Hypothalamus (tissue), 51 donors: ENCODE measurements at regions not wholly inside any gene's neighbourhood (a gene's known extent, or its start where the extent isn't known, plus 50 kb on each side); places are given as distances from the start of the nearest gene placed in this dataset.

ENCODE experiments used
- DNase-seq, 51 donors: peaks; one replicate each; lab custom pipeline; 2025; lab: John Stamatoyannopoulos, UW

DNA sequence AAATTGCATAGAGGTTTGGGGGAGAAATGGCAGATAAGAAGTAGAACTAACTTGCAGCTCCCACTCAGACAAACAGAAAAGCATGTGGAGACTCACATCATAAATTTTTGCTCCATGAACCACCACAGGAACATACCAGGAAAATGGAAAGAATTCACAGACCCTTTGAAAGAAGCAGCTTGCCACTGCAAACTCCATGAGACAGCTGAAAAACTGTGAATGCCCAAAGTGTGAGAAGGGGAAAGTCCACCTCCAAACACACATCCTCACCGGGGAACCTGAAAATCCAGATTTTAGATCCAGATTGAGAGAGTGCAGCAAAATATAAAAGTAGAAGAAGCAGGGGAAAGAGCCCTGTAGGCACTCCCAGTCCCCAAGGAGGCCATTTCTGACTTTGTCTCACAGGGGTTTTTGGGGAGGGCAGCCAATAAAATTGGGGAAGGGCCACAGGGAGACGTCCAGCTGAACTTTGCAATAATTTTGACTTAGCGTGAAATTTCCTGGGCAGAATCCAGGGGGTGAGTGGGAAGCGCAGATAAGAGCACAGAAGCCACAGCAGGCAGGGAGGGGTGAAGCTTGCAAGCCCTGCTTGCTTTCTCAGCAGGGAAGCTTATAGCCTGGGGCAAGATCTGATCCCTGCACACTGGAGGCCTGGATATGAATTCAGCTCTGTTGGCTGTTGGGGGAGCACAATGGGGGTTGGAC, 183.4 kb upstream of the UBE2E2 start:
- DNase-seq = no peak

DNA sequence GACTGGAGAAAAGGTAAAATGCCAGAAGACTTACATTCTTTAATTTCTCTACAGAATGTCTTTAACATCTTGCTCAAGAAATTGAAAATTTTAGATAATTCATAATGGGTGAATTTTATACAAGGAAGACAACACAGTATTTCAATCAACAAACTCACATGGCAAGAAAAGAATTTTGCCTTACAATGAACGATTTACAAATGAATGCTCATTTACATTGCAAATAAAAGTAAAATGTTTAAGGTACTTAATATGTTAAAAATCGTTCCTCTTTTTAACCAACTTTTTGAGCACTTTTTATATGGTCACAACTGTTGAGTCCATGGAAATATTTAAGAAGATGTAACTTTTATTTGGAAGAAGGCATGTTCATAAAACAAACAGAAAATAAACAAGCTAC, 174.8 kb upstream of the UBE2E2 start:
- no peak for DNase-seq

DNA sequence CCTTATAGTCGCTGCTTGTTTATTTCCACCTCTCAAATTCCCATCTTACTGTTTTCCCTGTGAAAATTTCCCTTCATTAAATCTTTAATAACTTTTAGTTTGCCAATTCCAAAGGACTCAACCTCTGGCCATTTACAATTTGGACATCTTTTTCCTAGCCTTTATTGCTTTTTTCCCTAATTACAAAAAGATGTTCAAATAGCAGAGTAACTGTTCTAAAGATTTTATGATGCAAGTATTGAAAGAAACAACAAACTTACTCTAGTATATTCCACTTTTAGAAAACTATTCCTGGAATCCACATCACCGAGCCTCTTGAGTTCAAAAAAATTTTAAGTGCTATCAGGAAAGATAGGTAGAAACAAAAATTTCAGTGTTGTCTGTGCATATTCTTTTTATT, 174.1 kb upstream of the UBE2E2 start:
- no peak for DNase-seq

DNA sequence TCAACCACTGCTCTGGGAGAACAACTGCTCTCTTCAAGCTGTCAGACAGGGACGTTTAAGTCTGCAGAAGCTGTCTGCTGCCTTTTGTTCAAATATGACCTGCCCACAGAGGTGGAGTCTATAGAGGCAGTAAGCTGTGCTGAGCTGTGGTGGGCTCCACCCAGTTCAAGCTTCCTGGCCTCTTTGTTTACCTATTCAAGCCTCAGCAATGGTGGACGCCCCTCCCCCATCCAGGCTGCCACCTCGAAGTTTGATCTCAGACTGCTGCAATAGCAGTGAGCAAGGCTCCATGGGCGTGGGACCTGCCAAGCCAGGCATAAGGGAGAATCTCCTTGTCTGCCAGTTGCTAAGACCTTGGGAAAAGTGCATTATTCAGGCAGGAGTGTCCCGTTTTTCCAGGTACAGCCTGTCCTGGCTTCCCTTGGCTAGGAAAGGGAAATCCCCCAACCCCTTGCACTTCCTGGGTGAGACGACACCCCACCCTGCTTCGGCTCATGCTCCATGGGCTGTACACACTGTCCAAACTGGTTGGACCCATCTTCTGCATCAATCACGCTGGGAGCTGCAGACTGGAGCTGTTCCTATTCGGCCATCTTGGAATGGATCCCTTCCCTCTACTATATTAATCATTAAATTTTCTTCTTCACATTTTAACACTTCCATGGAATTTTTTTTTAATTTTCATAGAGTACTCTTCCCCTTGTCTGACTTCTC, 167.0 kb upstream of the UBE2E2 start:
- DNase-seq = no peak

DNA sequence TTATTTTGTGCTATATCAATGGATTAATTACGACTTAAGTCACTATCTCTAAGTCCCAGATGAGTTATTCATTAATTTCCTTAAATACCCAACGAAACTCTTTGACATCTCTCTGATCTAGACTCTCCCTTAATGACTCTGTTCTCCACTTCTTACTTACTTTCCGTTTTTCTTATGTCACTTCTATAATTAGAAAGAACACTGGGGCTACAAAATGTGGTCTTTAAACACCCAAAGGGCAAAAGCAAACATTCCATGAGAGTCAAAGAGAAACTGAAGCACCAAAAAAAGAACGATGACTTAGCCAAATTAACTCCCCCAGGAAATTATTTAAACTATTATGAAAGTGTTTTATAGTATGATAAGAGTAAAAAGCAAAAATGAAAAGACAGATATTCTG, 166.4 kb upstream of the UBE2E2 start:
- DNase-seq = no peak

DNA sequence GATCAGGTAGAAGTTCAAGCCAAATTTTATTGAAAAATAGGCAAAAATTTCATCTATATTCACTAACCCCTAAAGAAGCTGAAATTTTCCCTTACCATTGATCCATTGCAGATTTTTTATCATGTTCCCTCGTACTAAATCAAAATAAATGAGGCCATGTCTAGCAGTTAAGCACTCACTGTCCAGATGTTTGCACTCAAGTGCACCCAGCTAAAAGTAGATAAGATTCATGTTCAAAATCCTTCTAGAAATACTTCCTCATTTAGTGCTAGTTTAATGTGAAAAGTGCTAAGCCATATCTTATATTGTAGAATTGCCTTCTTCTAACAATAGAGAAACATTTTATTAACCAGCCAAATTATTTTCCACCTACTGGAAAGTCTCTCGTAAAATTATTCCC, 164.7 kb upstream of the UBE2E2 start:
- DNase-seq = no peak

DNA sequence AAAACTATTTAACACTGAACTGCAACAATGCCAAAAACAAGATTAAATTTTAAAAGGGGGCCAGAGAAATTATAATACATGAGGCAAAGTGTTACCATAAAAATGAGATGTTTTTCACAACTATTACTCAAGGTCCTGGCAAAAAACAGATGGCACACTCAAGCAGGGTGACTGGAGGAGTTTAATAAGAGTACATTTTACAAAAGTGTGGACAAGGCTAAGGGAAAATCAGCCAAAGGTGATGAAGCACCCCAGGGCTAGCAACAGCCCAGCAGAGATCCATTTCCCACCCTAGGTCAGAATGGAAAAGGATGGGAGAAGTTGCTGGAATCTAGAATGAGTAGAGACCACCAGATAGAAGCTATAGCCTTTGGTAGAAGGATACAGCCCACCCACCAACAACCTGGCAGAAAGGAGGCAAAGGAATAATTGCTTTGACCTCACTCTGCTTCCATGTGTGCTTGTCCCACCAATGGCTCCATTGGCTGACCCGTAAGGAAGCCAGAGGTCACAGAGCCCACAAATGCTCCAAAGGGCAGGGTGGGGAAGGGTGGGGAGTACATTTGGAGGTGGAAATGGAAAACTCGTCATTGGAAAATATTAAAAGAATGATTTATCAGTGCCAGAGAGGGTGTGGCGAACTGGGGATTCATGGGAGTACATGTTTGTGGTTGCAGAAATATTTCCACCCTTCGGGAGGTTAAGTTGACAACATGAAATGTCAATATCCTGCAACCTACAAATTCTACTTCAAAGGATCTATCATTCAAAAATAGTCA, 161.0 kb upstream of the UBE2E2 start:
- DNase-seq = no peak

DNA sequence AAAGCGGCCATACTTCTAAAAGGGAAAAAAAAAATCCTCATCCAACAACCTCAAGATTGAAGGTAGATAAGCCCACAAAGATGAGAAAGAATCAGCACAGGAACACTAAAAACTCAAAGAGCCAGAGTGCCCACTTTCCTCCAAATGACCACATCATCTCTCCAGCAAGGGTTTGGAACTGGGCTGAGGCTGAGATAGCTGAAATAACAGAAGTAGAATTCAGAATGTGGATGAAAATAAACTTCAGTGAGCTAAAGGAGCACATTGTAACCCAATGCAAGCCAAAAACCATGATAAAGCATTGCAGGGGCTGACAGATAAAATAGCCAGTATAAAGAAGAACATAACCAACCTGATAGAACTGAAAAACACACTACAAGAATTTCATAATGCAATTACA, 158.7 kb upstream of the UBE2E2 start:
- no peak for DNase-seq

DNA sequence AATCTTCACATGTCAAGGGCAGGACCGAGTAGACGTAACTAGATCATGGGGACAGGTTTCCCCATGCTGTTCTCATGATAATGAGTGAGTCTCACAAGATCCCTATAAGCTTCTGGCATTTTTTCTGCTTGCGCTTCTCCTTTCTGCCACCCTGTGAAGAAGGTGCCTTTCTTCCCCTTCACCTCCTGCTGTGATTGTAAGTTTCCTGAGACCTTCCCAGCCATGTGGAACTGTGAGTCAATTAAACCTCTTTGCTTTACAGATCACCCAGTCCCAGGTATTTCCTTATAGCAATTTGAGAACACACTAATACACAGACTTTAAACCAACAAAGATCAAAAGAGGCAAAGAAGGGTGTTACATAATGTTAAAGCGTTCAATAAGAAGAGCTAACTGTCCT, 156.6 kb upstream of the UBE2E2 start:
- no peak for DNase-seq

DNA sequence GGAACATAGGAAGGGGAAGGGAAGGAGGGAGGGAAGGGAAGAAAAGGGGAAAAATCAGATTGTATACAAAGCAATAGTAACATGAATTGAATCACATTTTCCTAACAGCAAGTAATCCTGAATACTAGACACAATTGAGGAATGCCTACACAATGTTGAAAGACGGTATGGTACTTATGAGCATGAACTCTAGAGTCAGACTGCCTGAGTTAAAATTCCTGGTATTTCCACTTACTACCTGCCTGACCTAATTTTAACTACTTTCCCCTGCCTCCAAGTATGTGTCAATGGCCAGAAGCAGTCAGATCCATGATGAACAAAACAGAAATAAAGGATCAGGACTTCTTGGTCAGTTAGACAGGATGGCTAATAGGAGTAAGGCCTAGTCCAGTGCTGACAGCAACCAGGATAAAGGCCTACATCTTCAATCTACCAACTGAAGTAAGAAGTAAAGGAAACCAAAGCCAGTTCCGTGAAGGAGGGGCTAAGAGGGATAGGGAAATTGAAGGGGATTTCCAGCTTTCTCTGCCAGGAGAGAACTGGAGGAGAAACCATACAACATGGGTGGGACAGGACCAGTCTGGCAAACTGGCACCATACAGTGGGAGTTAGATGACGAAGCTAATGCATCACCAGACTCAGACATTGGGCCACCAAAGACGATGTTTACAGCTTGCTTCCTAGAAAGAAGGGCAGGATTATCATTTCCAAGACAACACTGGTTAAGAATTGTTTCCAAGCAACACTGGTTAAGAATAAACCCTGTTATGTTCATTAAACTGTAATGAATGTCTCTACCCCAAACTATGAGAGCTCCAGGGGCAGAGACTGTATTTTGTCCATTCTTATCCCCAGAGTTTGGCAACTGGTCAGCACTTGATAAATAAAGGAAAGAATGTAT, 151.6 kb upstream of the UBE2E2 start:
- DNase-seq = no peak

DNA sequence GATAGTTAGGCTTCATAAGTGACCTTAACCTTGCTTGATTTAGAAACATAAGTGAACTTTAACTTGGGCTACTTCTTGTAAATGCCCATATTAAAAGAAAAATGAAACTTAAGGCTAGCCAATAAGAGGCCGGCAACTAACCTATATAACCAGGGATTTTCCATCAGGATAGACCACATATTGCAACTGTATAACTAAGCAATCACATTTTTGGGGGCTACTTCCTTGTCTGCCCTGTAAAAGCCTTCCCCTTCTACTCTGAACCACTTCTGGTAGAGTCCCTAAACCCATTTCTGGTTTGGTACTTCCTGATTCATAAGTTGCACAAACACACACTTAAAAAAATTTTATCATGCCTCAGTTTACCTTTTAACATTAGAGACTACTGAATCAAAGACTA, 150.9 kb upstream of the UBE2E2 start:
- no peak for DNase-seq

DNA sequence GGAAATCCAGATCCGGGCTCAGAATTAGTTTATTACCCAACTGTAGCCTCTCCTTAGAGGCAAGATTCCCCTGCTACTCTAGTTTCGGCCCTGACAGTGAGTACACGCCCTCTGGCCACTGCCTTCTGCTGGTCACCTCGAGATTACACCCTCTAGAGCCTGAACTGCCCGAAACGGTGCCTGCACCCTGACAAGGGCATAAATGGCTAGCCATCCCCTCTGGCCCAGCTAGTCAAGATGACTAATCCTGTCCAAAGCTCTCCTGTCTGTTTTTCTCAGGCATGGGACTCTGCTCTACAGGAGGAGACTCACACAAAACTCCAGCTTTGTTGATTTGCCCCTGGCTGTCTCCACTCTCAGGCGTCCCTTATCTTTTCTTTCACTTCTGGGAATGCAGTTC, 150.5 kb upstream of the UBE2E2 start:
- DNase-seq = no peak

DNA sequence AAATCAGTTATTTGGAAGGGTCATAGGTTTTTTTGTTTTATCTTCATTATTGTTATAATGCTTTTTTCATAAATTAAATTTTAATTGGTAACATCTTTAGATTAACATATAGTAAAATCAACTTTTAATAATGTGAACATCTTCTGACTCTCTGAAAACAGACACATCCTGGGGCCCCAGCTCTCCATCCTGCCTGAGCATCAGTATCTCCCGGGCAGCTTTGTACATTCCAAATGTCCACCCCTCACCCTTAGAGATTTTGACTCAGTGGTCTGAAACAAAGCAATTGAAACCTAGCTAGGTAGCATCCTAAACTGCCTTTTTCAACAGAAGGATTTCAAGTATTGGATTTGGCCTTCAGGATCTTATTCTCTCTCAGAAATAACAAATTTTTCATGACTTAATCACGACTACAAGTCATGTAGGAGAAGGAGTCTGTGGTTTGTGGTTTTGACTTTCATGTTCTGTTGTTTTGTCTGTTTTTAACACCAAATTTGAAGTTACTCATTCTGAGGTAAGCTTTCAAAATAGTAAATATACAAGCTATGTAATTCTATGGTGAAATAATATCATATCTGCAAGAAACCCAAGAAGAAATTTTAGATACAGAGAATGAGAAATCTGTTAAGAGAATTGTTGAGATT, 147.3 kb upstream of the UBE2E2 start:
- DNase-seq = no peak

DNA sequence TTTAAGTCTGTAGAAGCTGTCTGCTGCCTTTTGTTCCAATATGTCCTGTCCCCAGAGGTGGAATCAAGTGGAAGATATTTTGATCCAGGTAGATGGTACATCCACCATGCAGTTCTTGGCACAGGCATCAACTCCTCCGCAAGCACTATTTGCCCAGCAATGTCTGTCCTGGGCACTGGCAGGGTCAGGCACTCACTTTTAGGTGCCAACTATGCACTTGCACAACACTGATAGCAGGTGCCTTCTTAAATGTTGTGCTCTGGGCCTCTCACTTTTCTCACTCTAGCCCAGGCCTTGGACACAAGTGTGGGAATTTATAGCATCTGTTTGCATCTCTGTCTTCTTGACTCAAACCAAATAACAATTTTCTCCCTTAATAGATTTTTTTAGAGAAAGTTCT, 140.5 kb upstream of the UBE2E2 start:
- DNase-seq = no peak

DNA sequence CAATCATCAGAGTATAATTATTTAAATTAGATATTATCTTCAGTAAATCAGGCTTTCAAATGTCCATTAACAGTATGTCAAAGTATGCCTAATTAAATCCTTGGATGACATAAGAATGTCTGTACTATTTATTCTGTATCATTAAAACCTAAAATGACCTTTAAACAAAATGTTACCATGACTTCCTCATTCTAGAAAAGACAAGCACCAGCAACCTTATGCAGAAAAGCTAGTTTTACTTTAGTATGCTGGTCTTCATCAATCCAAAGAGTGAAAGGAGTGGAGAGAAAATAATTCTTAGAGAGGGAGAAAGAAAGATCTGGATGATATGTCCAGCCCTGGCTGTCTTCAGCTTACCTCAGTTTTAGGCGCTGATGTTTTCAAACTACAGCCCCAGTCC, 140.1 kb upstream of the UBE2E2 start:
- no peak for DNase-seq

DNA sequence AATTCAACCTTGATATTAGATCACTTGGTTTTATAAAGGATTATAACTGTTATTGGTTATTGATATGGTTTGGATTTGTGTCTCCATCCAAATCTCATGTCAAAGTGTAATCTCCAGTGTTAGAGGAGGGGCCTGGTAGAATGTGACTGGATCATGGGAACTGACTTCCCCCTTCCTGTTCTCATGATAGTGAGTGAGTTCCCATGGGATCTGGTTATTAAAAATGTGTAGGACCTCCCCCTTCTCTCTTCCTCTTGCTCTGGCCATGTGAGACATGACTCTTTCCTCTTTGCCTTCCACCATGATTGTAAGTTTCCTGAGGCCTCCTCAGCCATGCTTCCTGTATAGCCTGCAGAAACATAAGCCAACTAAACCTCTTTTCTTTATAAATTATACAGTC, 136.0 kb upstream of the UBE2E2 start:
- no peak for DNase-seq

DNA sequence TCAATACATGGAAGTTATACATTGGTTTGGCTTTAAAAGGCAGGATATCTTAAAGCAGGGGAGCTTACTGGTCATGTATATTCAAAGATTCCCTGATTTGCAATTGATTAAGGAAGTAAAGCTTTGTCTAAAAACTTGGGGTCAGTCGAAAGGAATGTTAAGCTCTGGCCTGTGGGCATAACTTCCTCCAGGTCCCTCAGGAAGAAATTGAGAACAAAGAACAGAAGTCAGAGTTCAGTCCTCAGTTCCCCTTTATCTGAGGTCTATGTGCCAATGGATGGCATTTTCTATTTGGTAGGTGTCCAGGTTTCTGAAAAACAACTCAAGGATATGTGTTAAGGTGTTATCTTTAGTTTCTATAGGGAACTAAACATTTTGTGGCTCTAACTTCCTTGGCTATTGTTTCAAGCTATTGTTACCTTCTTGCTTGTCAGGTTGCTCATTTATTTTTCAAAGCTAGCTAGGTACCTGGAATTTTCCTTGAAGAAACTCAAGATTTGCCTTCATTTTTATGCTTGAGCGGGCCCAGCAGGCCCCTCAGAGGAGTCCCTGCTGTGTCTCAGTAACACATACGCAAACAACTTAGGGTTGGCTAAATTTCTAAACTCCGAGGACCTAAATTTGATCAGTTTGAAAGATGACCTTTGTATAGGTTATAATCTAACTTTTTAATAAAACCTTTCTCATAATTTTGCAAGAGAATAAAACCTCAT, 135.0 kb upstream of the UBE2E2 start:
- no peak for DNase-seq

DNA sequence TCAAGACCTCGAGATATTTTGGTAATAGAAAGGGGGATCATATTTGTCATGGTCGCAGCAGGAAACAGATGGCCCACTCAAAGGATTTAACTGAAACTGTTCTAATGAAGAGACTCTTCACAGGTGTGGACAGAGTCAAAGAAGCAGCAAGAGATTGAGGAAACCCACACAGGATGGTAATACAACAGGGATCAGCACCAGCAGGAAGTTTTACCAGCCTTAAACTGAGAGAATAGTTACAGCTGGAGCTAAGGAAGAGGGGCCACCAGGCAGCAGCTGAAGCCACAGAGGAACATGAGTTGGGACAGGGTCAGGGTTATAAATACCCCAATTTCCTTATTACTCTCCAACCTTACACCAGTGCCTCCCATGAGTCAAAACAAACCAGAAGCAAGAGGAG, 131.8 kb upstream of the UBE2E2 start:
- no peak for DNase-seq

DNA sequence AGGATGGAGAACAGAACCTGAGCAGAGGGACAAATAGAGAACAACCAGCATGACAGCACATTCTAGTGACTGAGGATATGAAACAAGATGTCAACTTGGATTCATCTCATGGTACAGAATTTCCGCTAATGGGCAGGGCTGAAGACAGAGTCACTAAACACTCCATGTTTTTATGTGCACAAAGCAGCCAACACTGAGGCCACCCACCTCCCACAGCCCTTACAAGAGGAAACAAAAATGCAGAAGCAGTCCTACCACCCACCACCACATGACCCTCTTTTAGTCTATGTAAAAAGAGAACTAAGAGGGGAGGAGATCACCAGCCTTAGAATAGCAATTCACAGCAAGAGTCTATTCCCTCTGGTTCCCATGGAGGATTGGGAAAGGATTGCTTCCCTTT, 131.4 kb upstream of the UBE2E2 start:
- DNase-seq = peak in 14 of 51 donors; percentile 2 to 30 (median 8)

DNA sequence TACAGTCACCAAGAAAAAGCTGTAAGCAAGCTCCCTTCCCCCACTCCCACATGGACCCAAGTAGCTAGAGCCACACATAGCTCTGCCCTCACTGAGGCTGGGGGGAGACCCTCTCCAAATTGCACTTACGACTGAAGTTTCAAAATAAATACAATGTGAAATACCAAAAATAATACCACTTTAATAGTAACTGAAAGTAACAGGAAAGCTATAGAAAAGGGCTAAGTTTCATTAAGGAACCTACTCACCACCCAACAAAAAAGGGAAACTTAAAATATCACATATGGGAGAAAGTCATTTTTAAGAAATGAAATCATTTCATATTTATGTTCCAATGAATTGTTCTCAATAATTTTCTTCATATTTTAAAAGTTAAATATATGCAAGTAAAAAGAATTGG, 130.4 kb upstream of the UBE2E2 start:
- DNase-seq = no peak
